ENCODE measurements at regions not wholly inside any gene's neighbourhood (a gene's known extent, or its start where the extent isn't known, plus 50 kb on each side); places are given as distances from the start of the nearest gene placed in this dataset.
A peak's percentile ranks its signal among the peaks of the same experiment; 100 is the strongest.

DNA sequence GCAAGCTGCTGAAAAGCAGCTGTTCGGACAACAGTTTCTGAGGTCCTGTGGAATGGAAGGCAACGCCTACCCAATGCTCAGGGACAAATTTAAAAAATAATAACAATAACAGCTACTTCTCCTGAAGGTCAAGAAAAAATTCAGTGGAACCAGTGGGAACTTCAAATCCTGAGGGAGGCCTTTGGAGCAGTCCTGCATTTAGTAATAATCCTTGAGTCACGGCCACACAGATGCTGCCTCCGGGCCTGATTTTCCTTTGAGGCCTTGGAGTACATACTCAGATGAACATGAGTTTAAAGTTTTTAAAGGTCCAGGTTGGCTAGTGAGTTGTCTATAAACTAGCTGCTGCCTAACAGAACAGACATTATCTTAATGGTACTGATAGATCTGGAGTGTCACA is 268.0 kb downstream of the MSRB3 start:
- CTCF ChIA-PET, result interaction anchor here (1.0 to 2.3 kb wide), 3 partner anchors 10 to 70 kb away, joined by 3 to 8 read pairs (median 3); no protein-coding TSS in a partner anchor
- DNase-seq (ENCODE audit: low read depth), result no peak
- Histone ChIP-seq H3K36me3 (ENCODE audit: control insufficient read depth, insufficient read depth, low read length) (no peaks in the 10 kb centered on the region), H3K27me3 (ENCODE audit: control insufficient read depth, insufficient read depth, low read length) (no peaks in the 10 kb centered on the region), H3K4me3 (ENCODE audit: low read depth, low read length) (no peak overlapping the region)
- POLR2A ChIA-PET, result no interaction called here
- TF ChIP-seq, protein P1, sequence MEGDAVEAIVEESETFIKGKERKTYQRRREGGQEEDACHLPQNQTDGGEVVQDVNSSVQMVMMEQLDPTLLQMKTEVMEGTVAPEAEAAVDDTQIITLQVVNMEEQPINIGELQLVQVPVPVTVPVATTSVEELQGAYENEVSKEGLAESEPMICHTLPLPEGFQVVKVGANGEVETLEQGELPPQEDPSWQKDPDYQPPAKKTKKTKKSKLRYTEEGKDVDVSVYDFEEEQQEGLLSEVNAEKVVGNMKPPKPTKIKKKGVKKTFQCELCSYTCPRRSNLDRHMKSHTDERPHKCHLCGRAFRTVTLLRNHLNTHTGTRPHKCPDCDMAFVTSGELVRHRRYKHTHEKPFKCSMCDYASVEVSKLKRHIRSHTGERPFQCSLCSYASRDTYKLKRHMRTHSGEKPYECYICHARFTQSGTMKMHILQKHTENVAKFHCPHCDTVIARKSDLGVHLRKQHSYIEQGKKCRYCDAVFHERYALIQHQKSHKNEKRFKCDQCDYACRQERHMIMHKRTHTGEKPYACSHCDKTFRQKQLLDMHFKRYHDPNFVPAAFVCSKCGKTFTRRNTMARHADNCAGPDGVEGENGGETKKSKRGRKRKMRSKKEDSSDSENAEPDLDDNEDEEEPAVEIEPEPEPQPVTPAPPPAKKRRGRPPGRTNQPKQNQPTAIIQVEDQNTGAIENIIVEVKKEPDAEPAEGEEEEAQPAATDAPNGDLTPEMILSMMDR (IDR thresholded peaks at IDR 0.05; ENCODE audit: insufficient read depth, low read depth, low read length), result no peak

DNA sequence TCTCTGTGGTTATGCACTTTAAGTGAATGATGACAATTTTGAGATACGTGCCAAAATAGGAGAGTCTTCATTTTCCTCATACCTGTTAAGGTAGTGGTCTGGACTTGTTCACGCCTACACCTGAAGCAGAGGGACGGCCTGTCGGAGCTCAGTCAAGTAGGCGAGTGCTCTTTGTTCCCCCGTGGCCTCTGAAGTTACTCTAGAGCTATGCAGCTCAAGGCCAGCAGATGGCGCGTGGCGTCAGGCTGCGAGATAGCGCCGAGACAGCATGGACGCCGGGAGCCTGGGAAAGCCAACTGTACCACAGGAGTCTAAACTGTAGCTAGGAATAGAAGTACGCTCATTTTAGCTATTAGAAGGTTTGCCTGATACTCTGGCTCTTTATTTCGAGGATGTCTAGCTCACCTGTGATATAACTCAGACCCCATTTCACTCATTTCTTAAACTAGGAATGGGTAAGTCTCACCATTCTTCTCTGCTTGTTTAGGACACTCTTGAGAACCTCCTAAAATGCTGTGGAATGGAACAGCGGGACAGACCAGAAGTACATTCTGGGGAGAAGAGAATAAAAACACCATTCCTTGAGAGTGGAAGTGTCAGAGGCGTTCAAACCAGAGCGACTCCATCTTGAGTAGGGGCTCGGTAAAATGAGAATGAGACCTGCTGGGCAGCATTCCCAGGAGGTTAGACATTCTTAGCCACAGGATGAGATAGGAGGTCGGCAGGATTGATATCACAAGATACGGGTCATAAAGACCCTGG is 267.4 kb upstream of the HMGA2 start:
- CTCF ChIA-PET, result interaction anchor here (0.7 to 2.2 kb wide), 22 partner anchors 9 to 551 kb away, joined by 3 to 10 read pairs (median 4); no protein-coding TSS in a partner anchor
- no peak for DNase-seq (ENCODE audit: low read depth)
- POLR2A ChIA-PET, result interaction anchor here (0.6 kb wide), 1 partner anchor 49 kb away, joined by 3 read pairs; no protein-coding TSS in a partner anchor
- Histone ChIP-seq H3K4me3 (ENCODE audit: low read depth, low read length) (no peak overlapping the region), H3K36me3 (ENCODE audit: control insufficient read depth, insufficient read depth, low read length) (no peaks in the 10 kb centered on the region), H3K27me3 (ENCODE audit: control insufficient read depth, insufficient read depth, low read length) (no peaks in the 10 kb centered on the region)
- TF ChIP-seq, protein P1 (IDR thresholded peaks at IDR 0.05; ENCODE audit: insufficient read depth, low read depth, low read length), result peak; percentile 95

DNA sequence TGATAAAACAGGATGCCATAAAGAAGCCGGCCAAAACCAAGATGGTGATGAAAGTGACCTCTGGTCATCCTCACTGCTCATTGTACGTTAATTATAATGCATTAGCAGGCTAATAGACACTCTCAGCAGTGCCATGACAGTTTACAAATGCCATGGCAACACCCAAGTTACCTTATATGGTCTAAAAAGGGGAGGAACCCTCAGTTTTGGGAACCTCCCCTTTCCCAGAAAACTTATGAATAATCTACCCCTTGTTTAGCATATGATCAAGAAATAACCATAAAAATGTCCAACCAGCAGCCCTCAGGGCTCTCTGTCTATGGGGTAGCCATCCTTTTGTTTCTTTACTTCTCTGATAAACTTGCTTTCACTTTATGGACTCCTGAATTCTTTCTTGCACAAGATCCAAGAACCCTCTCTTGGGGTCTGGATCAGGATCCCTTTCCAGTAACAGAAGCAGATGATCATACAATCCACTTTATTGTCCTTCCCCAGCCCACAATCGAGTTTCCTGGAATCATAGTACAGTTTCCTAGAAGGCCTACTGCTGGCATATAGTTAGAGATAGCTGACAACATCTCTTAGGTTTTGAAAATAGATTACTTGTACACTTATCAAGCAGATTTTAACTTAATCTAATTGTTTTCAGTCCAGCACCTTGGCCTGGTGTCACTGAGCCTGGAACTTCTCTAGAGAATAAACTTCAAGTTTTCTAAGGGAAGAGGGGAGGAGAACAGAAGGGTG is 266.7 kb upstream of the HMGA2 start:
- CTCF ChIA-PET, result interaction anchor here (0.7 to 2.2 kb wide), 16 partner anchors 9 to 531 kb away, joined by 3 to 10 read pairs (median 3); no protein-coding TSS in a partner anchor
- Histone ChIP-seq H3K27me3 (ENCODE audit: control insufficient read depth, insufficient read depth, low read length) (no peaks in the 10 kb centered on the region), H3K36me3 (ENCODE audit: control insufficient read depth, insufficient read depth, low read length) (no peaks in the 10 kb centered on the region), H3K4me3 (ENCODE audit: low read depth, low read length) (no peak overlapping the region)
- TF ChIP-seq, protein P1 (IDR thresholded peaks at IDR 0.05; ENCODE audit: insufficient read depth, low read depth, low read length), result no peak
- POLR2A ChIA-PET, result no interaction called here
- no peak for DNase-seq (ENCODE audit: low read depth)

DNA sequence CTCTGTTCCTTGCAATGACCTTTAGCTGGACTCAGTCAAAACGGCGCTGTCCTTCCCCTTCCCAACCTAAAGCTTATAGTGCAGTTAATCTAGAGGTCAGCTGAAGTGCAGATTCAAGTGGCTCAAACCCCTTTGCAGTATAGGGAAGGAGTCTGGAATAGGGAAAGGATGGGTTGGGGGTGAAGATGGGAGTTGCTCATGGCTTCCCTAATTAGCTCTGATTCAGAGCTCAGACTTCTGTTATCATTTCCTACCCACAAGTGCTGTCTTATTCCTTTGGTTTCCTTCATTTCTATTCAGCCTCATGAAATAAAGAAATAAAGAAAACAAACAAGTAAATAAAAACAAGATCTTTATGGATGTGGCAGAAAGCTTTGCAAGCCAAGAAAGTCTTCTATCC is 264.0 kb upstream of the HMGA2 start:
- Histone ChIP-seq H3K27me3 (ENCODE audit: control insufficient read depth, insufficient read depth, low read length) (no peaks in the 10 kb centered on the region), H3K4me3 (ENCODE audit: low read depth, low read length) (no peak overlapping the region), H3K36me3 (ENCODE audit: control insufficient read depth, insufficient read depth, low read length) (no peaks in the 10 kb centered on the region)
- TF ChIP-seq, protein P1 (IDR thresholded peaks at IDR 0.05; ENCODE audit: insufficient read depth, low read depth, low read length), result no peak
- no peak for DNase-seq (ENCODE audit: low read depth)
- POLR2A ChIA-PET, result no interaction called here
- CTCF ChIA-PET, result interaction anchor here (1.1 to 2.7 kb wide), 6 partner anchors 26 to 318 kb away, joined by 3 to 10 read pairs (median 4); no protein-coding TSS in a partner anchor

All from BJ (cell line).